CD4-positive, alpha-beta T cell treated with Interleukin-2 at 100 ng/mL for 4 hours (primary cell): ENCODE measurements at regions not wholly inside any gene's neighbourhood (a gene's known extent, or its start where the extent isn't known, plus 50 kb on each side); places are given as distances from the start of the nearest gene placed in this dataset.
A peak's percentile ranks its signal among the peaks of the same experiment; 100 is the strongest.
"Not testable (repeated sequence)": the region's sequence is repeated elsewhere in the genome, so short reads cannot be mapped to it uniquely, and the experiment has no call there.

Experiments used
- DNase-seq: peaks from one replicate; pipeline ENCODE4 v3.0.0-alpha.2; 2020; ENCODE audit warnings: low spot score

GRCh38 chr17:14621826-14622614 lies 321.1 kb downstream of the HS3ST3B1 start:
- DNase-seq = no peak

DNA sequence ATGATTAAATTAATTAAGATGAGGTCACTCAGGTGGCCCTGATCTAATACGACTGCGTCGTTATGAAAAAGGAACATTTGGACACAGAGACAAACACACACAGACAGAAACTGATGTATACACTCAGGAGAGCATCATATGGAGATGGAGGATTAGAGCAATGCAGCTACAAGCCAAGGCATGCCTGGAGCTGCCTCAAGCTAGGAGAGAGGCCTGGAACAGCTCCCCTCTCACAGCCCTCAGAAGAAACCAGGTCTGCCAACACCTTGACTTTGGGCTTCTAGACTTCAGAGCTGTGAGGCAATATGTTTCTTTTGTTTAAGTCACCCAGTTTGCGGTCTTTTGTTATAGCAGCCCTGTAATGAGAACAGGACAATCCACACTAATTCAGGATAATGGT lies 318.9 kb downstream of the HS3ST3B1 start:
- no peak for DNase-seq

DNA sequence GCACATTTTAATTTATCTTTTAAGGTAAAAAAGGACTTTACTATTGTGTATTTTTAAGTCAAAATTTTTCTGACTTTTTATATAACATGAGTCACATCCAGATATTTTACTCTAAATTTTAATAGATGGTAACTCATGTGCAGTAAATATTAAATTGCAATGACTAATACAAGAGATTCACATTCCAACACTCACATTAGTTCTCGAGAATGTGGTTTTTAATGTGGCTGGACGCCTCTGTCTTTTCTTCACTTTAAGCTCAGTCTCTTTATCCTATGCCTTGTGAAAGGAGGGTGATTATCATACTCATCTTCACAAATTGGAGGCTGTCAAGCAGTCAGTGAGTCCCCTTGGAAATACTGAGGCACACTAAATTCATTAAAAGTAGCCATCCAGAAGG lies 315.6 kb downstream of the HS3ST3B1 start:
- DNase-seq = no peak

DNA sequence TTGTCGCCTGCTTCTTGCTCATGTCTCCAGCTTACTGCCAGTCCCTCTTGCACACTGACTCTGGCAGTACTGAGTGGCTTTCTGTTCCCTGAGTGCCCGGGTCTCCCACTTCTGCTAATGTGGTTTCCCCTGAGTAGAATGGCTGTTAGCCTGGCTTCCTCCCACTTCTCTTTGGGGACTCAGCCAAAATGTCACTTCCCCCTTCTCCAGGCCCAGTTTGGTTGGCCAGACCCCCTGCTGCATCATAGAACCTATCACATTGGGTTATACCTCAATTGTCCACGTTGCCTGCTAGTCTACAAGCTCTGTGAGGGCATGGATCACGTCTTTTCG lies 304.4 kb downstream of the HS3ST3B1 start:
- no peak for DNase-seq

DNA sequence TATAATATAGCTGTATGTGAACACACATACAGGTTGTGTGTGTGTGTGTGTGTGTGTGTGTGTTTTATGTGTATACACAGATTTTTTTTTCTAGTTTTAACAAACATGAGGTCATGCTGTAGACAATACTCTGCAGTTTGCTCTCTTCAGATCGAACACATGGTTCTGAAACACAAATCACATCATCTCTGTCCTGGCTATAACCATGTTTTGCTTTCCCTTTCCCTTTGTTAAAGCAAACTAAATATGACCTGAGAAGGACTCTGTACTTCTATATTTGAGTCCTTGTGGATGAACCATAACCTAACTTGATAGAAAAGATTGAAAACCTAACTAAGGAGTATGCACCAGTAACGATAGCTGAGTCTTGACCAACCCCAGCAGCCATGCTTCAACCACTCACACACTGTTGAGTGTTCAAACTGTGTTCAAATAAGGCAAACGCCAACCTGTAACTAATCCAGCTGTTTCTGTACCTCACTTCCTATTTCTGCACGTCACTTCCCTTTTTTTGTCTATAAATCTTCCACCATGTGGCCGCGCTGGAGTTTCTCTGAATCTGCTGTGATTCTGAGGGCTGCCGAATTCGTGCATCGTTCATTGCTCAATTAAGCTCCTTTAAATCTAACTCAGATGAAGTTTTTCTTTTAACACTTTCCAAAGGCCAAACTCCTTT lies 303.8 kb downstream of the HS3ST3B1 start:
- DNase-seq = no peak

- DNase-seq = no peak
Observed at GRCh38 chr17:14596224-14596623, 295.3 kb downstream of the HS3ST3B1 start.

GRCh38 chr17:14595656-14596055 lies 294.8 kb downstream of the HS3ST3B1 start:
- no peak for DNase-seq

GRCh38 chr17:14594690-14595089 lies 293.8 kb downstream of the HS3ST3B1 start:
- no peak for DNase-seq

DNA sequence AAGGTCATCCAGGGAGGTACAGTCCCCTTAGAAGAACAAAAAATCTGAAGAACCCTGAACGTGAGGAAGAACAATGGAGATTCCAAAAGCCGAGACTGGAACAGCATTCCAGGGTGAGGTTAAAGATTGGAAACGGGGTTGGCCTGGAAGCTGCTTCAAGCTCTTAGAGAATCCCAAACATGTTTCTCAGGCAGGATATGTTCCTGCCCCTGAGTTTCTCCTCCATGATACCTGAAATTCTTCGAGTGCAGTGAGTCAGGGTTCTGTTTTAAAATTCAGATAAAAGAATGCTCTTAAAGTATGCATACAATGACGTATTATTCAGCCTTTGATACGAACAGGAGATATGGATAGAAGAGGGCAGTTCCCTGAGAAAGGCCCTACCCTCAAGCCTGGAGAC lies 293.1 kb downstream of the HS3ST3B1 start:
- DNase-seq = no peak

DNA sequence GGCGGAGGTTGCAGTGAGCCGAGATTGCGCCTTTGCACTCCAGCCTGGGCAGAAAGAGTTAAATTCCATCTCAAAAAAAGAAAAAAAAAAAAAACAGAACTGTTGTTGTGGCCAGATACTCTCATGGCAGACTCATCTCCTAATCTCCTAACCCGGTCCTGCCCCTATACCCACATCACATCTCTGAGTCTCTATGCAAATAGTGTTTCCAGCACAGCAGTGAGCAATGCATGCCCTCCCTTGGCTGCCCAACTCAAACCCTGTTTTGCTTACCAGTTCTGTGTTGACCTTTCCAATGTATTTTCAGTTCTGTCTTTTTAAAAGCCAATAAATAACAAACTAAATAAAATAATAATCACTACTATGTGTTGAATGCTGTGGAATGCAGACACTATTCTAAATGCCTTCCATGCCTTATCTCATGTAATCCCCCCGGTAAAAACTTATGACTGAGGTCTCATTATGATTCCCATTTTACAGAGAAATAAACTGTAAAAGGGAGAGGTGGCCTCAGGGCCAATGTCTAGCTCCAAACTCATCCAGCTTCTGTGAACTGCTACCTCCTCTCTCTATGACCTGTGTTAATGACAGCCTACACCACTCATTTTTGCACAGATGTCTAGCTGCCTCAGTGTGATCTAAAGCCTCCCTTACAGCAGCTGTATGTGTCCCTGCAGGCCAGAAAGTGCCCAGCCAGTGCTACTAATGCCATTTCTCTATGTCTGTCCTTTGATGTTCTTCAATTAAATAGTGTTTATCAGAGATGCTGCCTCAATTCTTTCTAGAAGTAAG lies 289.8 kb downstream of the HS3ST3B1 start:
- DNase-seq = no peak

DNA sequence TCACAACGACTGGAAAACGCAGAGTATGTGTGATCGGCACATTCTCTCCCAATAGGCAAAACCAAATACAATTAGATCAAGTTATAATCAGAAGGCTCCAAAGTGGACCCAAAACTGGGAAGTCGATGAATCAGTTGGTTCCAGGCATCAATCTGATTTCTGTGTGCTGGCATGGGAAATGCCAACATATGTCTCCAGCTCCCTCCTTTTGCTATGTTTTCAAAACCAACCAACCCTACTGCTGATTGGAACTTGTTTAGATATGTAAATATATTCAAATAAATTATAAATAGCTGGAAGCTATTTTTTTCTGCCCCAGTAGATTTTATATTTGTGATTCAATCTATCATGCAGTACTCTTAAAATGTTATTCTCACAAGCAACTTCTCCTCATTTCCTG lies 284.2 kb downstream of the HS3ST3B1 start:
- DNase-seq = no peak

GRCh38 chr17:14582996-14583395 lies 282.1 kb downstream of the HS3ST3B1 start:
- DNase-seq = no peak

GRCh38 chr17:14581186-14581830 lies 280.4 kb downstream of the HS3ST3B1 start:
- no peak for DNase-seq

DNA sequence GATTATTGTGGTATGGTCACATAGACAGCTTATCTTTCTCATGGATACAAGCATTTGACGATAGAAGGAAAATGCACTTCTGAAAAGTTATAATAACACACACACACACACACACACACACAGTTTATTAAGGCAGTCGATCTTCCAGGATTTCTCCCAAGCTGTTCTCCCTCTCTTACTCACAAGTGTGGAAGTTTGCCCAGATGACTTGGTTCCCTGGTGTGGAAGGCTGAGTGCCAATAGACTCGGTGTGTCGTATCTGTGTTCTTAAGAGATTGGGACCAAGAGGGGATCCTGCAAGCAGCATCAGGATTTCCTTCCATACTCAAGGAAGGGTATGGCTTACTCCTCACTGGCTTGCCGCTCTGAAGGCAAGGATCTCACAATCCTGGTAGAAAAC lies 279.6 kb downstream of the HS3ST3B1 start:
- no peak for DNase-seq

- no peak for DNase-seq
Observed at GRCh38 chr17:14579716-14580115, 278.8 kb downstream of the HS3ST3B1 start.

GRCh38 chr17:14575471-14575953 lies 274.6 kb downstream of the HS3ST3B1 start:
- no peak for DNase-seq

DNA sequence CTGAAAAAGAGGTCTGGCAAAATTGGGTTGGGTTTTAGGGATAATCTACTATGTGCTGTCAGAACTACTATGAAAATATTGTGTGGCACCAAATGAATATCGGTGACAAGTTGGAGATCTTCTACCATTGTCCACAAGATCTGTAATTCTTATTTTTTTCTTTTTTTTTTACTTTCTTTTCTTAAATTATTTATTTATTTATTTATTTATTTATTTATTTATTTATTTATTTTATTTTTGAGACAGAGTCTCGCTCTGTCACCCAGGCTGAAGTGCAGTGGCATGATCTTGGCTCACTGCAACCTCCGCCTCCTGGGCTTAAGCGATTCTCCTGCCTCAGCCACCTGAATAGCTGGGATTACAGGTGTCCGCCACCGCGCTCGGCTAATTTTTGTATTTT lies 259.4 kb downstream of the HS3ST3B1 start:
- not testable (repeated sequence) for DNase-seq

DNA sequence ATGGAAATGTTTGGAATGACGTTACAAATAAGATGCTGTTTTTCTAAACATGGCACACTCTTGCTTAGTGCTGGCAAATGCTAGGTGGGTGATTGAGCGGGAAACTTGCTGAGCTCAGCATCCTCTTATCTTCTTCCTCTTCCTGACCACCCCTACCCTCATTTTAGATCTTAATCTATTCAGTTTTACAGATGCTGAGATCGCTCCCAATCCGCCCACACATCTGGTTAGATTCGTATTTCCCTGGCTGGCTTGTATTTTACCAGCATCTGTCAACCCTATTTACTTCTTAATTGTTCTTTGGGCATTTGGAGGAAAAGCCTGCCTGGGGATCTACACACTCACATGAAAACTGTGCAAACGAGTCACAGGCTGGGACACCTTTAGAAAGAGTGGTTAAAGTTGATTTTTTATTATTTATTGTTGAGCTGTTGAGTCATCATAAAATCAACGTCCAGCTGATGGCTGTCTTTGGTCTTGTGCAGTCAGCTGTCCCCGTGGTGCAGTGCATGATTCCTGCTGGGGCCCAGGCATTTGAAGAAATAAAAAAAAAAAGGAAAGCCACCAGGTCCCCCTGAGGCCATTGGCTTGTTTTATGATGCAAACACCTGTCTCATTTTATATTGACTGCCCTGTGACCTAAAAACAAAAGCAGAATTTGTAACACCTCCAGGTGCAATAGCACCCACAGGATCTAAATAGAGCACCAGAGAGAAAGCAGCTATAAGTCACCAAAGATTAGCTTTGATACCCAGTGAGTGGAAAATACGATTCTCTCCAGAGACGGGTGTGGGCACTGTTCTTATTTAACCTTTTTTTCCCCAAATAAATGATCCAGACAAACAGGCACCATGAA lies 258.6 kb downstream of the HS3ST3B1 start:
- no peak for DNase-seq

DNA sequence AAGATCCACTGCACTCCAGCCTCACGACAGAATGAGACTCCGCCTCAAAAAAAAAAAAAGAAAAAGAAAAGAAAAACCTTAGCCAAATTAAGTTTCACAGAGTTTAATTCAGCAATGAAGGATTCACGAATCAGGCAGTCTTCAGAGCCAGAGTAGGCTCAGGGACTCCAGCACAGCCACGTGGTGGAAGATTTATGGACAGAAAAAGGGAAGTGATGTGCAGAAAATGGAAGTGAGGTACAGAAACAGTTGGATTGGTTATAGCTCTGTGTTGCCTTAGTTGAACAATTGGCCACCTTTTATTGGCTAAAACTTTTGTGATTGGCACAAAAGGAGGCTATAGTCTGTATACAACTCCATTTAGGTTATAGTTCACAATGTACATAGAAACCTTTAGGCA lies 256.6 kb downstream of the HS3ST3B1 start:
- no peak for DNase-seq

GRCh38 chr17:14553847-14554246 lies 253.0 kb downstream of the HS3ST3B1 start:
- peak; percentile 2 for DNase-seq

- no peak for DNase-seq
Observed at GRCh38 chr17:14552306-14552705, 251.4 kb downstream of the HS3ST3B1 start.
